ENCODE measurements at regions not wholly inside any gene's neighbourhood (a gene's known extent, or its start where the extent isn't known, plus 50 kb on each side); places are given as distances from the start of the nearest gene placed in this dataset.

GRCh38 chr3:140763532-140763931 is 85.7 kb downstream of the TRIM42 start:
- TF ChIP-seq TAF1 (IDR thresholded peaks at IDR 0.05; ENCODE audit: low read depth) = no peak
- TF ChIP-seq ZBTB7A (IDR thresholded peaks at IDR 0.05; ENCODE audit: low read depth) = no peak
- no peak for TF ChIP-seq REST (IDR thresholded peaks at IDR 0.05; ENCODE audit: low read depth)
- TF ChIP-seq YY1 (IDR thresholded peaks at IDR 0.05; ENCODE audit: low read depth) = no peak
- TF ChIP-seq EGR1 (IDR thresholded peaks at IDR 0.05) = no peak

Measured in Ishikawa (cell line).